ENCODE measurements at regions not wholly inside any gene's neighbourhood (a gene's known extent, or its start where the extent isn't known, plus 50 kb on each side); places are given as distances from the start of the nearest gene placed in this dataset.

- ATAC-seq (ENCODE audit: poor library complexity) = peak; percentile 81
These were observed 73.0 kb downstream of the RTL6 start for GRCh38 chr22:44424867-44425693.

DNA sequence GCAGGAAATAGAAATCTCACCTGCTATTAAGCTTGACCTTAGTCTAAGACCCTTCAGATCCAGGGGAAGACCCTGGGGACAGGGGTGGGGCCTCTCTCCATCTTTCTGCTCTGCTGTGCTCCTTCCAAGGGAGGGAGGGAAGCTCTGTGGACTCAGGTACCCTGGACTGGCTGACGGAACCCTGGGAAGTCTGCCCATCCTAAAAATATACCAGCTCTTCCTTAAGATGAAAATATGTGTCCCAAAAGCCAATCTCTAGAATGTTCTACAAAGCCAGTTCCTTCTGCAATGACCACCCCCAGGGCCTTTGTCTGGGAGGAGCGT lies 73.7 kb downstream of the RTL6 start:
- intact Hi-C loops (cut with DNase I) = no loop called here
- ATAC-seq (ENCODE audit: poor library complexity) (peak; percentile 52), DNase-seq (no peak)

More at GRCh38 chr22:44424867-44425693, 73.0 kb downstream of the RTL6 start:
- intact Hi-C loops (cut with DNase I) = no loop called here
- no peak for DNase-seq

GRCh38 chr22:44423556-44424358 lies 74.3 kb downstream of the RTL6 start:
- no peak for ATAC-seq (ENCODE audit: poor library complexity)
- DNase-seq = no peak
- intact Hi-C loops (cut with DNase I) = no loop called here

- ATAC-seq (ENCODE audit: poor library complexity) = no peak
- DNase-seq = no peak
- intact Hi-C loops (cut with DNase I) = no loop called here
These were observed 75.2 kb downstream of the RTL6 start for GRCh38 chr22:44422746-44423380.

- ATAC-seq (ENCODE audit: poor library complexity) (no peak), DNase-seq (no peak)
- intact Hi-C loops (cut with DNase I) = no loop called here
These were observed 78.6 kb downstream of the RTL6 start for GRCh38 chr22:44419429-44419828.

DNA sequence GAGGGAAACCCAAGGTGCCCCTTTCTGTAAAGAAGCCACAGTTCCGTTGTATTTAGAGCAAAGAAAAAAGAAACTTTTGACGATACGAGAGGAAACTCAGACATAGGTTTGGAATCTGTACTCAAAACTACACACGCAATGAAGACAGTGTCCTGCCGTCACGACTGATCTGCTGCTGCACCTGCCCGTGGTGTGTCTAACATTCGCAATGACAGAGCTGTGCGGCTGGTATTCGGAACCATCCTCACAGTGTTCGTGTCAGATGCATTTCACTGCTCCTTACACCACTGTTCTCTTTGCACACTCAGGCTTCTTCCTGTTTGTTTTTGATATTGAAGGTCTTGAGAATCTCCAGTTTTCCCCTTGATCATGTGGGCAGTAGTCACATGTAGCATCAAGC lies 84.8 kb downstream of the RTL6 start:
- intact Hi-C loops (cut with DNase I) = no loop called here

GRCh38 chr22:44412136-44412731 lies 85.8 kb downstream of the RTL6 start:
- no peak for ATAC-seq (ENCODE audit: poor library complexity)

More for the DNA sequence above, 84.8 kb downstream of the RTL6 start:
- ATAC-seq (ENCODE audit: poor library complexity) (no peak), DNase-seq (no peak)

DNA sequence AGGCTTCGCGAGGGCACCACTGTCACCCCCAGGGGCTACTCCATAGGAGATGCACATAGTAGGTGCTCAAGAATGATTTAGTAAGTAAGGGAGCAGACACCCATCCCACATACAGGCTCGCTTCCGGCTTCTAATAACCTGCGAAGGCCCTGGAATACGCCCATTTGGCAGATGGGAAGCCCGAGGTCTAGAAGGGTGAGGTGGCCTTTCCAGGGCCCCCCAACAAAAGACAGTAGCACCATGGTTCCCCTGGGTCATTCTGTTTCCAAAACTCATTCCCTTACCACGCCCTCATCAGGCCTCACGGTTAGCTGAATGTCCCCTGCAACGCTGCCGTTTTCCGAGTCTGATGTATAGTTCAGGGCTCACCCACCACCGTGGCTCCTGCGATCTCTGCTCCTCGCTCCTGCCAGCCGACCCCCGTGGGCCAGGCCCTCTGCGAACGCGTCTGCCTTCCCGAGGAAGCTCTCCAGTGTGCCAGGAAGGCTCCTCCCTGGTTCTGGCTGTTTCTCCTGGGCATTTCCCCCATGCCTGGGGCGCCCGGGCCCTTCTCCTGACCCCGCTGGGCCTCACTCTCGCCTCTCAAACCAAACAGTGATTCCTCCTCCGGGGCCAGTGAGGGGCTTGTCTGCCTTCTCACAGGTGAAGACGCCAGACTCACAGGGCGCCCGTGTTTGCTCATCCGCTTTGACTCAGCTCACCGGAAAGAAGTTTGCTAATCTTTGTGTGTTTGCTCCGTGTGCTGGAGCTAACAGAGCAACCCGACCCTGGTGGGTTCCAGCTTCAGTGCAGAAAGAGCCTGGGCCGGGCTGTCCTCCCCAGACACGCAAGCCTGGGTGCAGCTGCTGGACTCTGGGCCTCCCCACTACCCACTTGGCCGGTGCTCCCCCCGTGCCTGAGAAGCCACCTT lies 86.6 kb downstream of the RTL6 start:
- ATAC-seq (ENCODE audit: poor library complexity) (no peak), DNase-seq (peak; percentile 39)
- intact Hi-C loops (cut with DNase I) = no loop called here

More at GRCh38 chr22:44412136-44412731, 85.8 kb downstream of the RTL6 start:
- intact Hi-C loops (cut with DNase I) = no loop called here
- DNase-seq = no peak

DNA sequence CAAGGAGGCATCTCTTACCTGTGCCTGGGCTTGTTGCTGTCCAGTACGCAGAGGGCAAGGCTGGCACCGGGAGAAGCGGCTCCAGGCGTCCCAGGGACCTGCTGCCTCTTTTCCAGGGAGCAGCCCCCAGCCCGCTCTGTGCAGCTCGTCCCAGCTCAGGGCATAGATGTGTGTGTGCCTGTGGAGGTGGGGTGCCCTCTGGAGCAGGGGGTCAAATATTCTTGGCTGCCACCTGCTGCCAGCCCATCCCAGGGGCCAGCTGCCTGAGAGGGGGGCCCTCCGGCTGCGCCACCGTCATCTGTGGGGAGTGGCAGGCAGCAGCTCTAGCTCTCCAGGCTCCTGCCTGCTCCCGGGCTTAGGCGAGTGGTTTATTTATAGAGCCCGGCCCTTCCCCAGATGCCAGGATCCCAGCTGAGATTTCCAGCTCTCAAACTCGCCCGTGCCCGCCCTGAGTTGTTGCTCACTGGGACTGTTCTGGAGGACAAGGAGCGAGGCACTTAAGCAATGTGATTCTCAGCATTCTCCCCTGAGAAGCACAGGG lies 87.5 kb downstream of the RTL6 start:
- DNase-seq (peak; percentile 59), ATAC-seq (ENCODE audit: poor library complexity) (peak; percentile 83)
- intact Hi-C loops (cut with DNase I) = no loop called here

GRCh38 chr22:44409974-44410316 lies 88.1 kb downstream of the RTL6 start:
- DNase-seq (no peak), ATAC-seq (ENCODE audit: poor library complexity) (no peak)
- intact Hi-C loops (cut with DNase I) = no loop called here

GRCh38 chr22:44409211-44409973 lies 88.6 kb downstream of the RTL6 start:
- intact Hi-C loops (cut with DNase I) = no loop called here
- ATAC-seq (ENCODE audit: poor library complexity) (peak; percentile 14), DNase-seq (peak; percentile 27)

DNA sequence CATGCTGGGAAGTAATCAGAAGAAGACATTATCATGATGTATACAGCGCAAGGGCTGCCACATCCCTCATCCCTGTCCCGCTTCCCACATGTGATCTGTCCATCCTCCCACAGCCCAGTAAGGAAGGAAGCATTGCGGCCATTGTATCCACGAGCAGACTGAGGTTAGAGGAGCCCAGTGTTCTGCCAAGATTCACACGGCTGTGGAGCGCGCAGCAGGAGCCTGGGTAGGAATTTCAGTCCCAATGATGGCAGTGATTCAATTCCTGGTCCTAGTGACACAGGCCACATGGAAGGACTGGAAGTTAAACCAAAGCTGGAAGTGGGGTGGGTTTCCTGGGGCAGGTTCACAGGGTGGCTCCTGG lies 89.2 kb downstream of the RTL6 start:
- ATAC-seq (ENCODE audit: poor library complexity) = peak; percentile 16
- peak; percentile 34 for DNase-seq
- intact Hi-C loops (cut with DNase I) = no loop called here

DNA sequence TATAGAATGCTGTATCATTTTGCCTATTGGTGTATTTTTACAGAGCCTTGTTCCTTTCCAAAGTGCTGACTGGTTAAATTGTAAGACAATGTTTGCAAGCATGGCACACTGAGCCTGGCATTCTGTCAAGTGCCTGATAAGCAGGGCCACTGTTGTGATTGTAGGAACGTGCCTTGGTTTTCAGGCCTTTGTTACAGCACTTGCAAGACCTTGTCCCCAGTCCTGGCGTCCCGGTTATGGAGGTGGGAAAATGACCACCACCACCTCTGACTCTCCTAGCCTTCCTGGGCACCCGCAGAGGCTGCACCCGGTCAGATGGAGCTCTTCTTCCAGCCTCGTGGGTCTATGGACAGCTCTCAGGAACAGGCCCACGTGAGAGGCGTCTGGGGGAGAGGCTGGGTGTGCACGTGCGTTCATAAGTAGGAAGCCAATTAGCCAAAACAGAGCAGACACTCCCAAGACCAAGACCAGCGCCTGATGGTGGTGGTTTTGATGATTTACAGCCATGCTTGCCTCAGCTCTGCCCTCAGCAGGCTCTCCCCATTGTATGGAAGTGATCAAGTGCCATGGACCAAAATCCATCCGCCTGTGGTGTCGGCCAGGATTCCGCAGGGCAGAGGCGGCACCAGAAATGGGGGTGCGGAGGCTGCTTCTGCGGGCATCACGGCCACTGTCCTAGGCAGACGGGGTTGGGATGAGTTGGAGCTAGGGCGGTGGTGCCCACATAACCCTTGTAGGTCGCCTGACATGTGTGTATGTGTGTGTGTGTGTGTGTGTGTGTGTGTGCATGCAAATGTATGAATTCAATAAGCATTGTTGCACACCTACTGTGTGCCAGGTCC lies 89.8 kb downstream of the RTL6 start:
- ATAC-seq (ENCODE audit: poor library complexity) (peak; percentile 52), DNase-seq (peak; percentile 50)
- intact Hi-C loops (cut with DNase I) = no loop called here

DNA sequence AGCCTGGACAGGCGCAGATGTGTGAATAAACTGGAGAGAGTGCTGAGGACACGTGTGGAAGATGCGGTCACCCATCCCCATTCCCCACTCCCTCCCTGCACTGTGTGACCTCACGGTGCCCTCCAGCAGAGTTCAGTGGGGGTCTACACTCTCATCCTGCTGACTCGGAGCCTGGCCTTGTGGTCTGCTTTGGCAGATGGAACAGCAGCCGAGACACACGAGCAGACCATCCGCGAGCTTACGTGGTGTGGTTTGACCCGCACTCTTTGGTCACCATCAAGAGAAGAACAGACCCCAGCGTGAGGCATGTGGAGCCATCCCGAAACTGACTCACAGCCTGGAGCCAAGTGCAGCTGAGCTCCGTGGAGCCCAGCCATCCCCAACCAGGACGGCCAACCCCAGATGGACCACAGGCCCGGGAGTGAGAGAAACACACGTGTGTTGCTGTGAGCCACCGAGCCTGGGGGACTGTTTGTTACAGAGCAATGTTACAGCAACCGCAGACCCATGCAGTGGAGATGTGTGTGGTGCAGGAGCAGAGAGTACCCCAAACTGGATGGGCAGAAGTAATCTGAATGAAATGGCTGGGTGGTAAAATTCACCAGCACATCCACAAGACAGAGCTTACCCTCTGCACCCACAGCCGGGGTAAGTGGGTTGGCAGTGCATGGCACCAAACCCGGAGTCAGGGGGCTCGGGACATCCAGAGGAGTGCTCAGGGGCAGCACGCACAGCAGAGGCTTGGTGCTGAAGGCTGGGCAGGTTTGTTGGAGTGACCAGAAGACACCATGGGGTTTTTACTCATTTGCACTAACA lies 90.7 kb downstream of the RTL6 start:
- DNase-seq (peak; percentile 11), ATAC-seq (ENCODE audit: poor library complexity) (no peak)

GRCh38 chr22:44406341-44407170 lies 91.5 kb downstream of the RTL6 start:
- no peak for DNase-seq
- ATAC-seq (ENCODE audit: poor library complexity) = no peak

More for the DNA sequence above, 90.7 kb downstream of the RTL6 start:
- intact Hi-C loops (cut with DNase I) = no loop called here

More at GRCh38 chr22:44406341-44407170, 91.5 kb downstream of the RTL6 start:
- intact Hi-C loops (cut with DNase I) = no loop called here
